ENCODE measurements at regions not wholly inside any gene's neighbourhood (a gene's known extent, or its start where the extent isn't known, plus 50 kb on each side); places are given as distances from the start of the nearest gene placed in this dataset.

GRCh38 chr18:22342625-22343024, 75.1 kb downstream of the CTAGE1 start:
- POLR2A ChIA-PET (ENCODE audit: unreplicated experiment): no interaction called here
- H3K18ac ChIP-seq (ENCODE audit: low read depth, low read length): no peak overlapping the region
- DNase-seq (peak; percentile 78), ATAC-seq (ENCODE audit: low read depth) (no peak)
- peaks cover 7% of the 10 kb centered on the region for H3K9me1 ChIP-seq (ENCODE audit: insufficient read depth, low read length)
- H2BK20ac ChIP-seq (ENCODE audit: low read depth, low read length): no peak overlapping the region
- H3K9me3 ChIP-seq (ENCODE audit: control insufficient read depth, insufficient read depth, low read length): no peaks in the 10 kb centered on the region
- H2BK15ac ChIP-seq (ENCODE audit: low read depth, low read length): no peak overlapping the region
- H2BK120ac ChIP-seq (ENCODE audit: low read depth, low read length): no peak overlapping the region
- CTCF ChIA-PET: no interaction called here
- no peak overlapping the region for H3K14ac ChIP-seq (replicated peaks; ENCODE audit: low read depth, low read length)
- no peak overlapping the region for H2AFZ ChIP-seq (replicated peaks; ENCODE audit: low read length, poor library complexity)
- in situ Hi-C loops (cut with MboI; ENCODE audit: low sequenced_read_pairs) (no loop called here), dilution Hi-C loops (cut with HindIII; ENCODE audit: low sequenced_read_pairs, unreplicated experiment) (no loop called here), intact Hi-C loops (cut with micrococcal nuclease) (no loop called here)
- H4K5ac ChIP-seq (ENCODE audit: low read depth, low read length): no peak overlapping the region
- peaks cover 7% of the 10 kb centered on the region; the same call in 1 of the 2 replicates for H3K27me3 ChIP-seq (ENCODE audit: control insufficient read depth, insufficient read depth, low read length)
- no peaks in the 10 kb centered on the region for H3K79me1 ChIP-seq (ENCODE audit: low read depth in 1 of 2, low read length in 2 of 2)
- no peak overlapping the region for H3K56ac ChIP-seq (ENCODE audit: extremely low read depth, insufficient read depth, low read length)
- H3K27ac ChIP-seq (ENCODE audit: insufficient read depth, low read length): no peak overlapping the region
- H4K8ac ChIP-seq (ENCODE audit: low read depth in 2 of 2, low read length in 2 of 2): no peak overlapping the region
- H3K4me2 ChIP-seq (ENCODE audit: low read depth, low read length): no peak overlapping the region
- no peak overlapping the region for H3K9ac ChIP-seq (ENCODE audit: low read depth, low read length)
- no peak overlapping the region for H2BK5ac ChIP-seq (ENCODE audit: low read depth, low read length, poor library complexity, severe bottlenecking)
- no peak overlapping the region for H3K4ac ChIP-seq (ENCODE audit: low read depth, low read length)
- no peak overlapping the region for H3K23ac ChIP-seq (ENCODE audit: low read depth, low read length)
- H4K91ac ChIP-seq (ENCODE audit: insufficient read depth, low read depth, low read length): no peak overlapping the region
- H3K4me1 ChIP-seq (ENCODE audit: control insufficient read depth, insufficient read depth, low read length): peaks cover 16% of the 10 kb centered on the region
- no peaks in the 10 kb centered on the region for H3K36me3 ChIP-seq (ENCODE audit: control insufficient read depth, insufficient read depth, low read length)
- H2AK5ac ChIP-seq (ENCODE audit: low read depth, low read length): no peak overlapping the region
- BruUV-seq (replicated peaks): no TSS peak
- no peak overlapping the region for H2AK9ac ChIP-seq (replicated peaks; ENCODE audit: low read depth, low read length, poor library complexity)
- no peaks in the 10 kb centered on the region for H4K20me1 ChIP-seq (ENCODE audit: insufficient read depth, low read length)
- TF ChIP-seq USF2 (IDR thresholded peaks at IDR 0.05; ENCODE audit: low read depth, low read length): no peak
- no peak for TF ChIP-seq RCOR1 (IDR thresholded peaks at IDR 0.05; ENCODE audit: insufficient replicate concordance, low read length)
- TF ChIP-seq CEBPB (IDR thresholded peaks at IDR 0.05; ENCODE audit: low read depth, low read length): no peak
- no peak for TF ChIP-seq MXI1 (IDR thresholded peaks at IDR 0.05; ENCODE audit: borderline replicate concordance, low read depth, low read length)
- TF ChIP-seq RFX5 (IDR thresholded peaks at IDR 0.05; ENCODE audit: low read depth, low read length): no peak
- no peak for TF ChIP-seq MAFK (IDR thresholded peaks at IDR 0.05; ENCODE audit: low read depth, low read length)
- TF ChIP-seq CHD1 (IDR thresholded peaks at IDR 0.05; ENCODE audit: low read depth, low read length): no peak
- no peak for TF ChIP-seq ELK1 (IDR thresholded peaks at IDR 0.05; ENCODE audit: borderline replicate concordance, low read depth, low read length)
- no peak for TF ChIP-seq CTCF (conservative IDR thresholded peaks at IDR 0.05; ENCODE audit: low read depth, low read length)
- TF ChIP-seq NFE2L2 (IDR thresholded peaks at IDR 0.05; ENCODE audit: low read depth, low read length): no peak
- TF ChIP-seq MAZ (IDR thresholded peaks at IDR 0.05; ENCODE audit: borderline replicate concordance, low read depth, low read length): no peak
- TF ChIP-seq RAD21 (IDR thresholded peaks at IDR 0.05; ENCODE audit: low read length): no peak
- no peak for TF ChIP-seq FOS (IDR thresholded peaks at IDR 0.05; ENCODE audit: low read depth, low read length)
- TF ChIP-seq POLR2A (IDR thresholded peaks at IDR 0.05; ENCODE audit: low read depth, low read length): no peak
- no peak for TF ChIP-seq BHLHE40 (IDR thresholded peaks at IDR 0.05; ENCODE audit: low read depth, low read length)
- H3K4me3 ChIP-seq (ENCODE audit: insufficient read depth, low read depth, low read length): no peak overlapping the region
- WGBS, 2 experiments (ENCODE audit: extremely low coverage in 2 of 2, insufficient read length in 1 of 2): no CpG with 5 or more reads among the region's 4 CpGs

All from IMR-90 (cell line).